ENCODE measurements at regions not wholly inside any gene's neighbourhood (a gene's known extent, or its start where the extent isn't known, plus 50 kb on each side); places are given as distances from the start of the nearest gene placed in this dataset.

- H3K4me2 ChIP-seq (ENCODE audit: low read depth, low read length, poor library complexity, severe bottlenecking) = no peak overlapping the region
- no peaks in the 10 kb centered on the region for H3K9me2 ChIP-seq (replicated peaks; ENCODE audit: insufficient read depth, low read length)
- TF ChIP-seq CTCF (IDR thresholded peaks at IDR 0.05; ENCODE audit: insufficient read depth, low read length, poor library complexity, severe bottlenecking) (no peak), EZH2phosphoT487 (conservative IDR thresholded peaks at IDR 0.05; ENCODE audit: low read length) (no peak)
Observed at GRCh38 chr5:152487130-152487529, 82.1 kb upstream of the NMUR2 start.

GRCh38 chr5:152488869-152489268 is 83.8 kb upstream of the NMUR2 start:
- TF ChIP-seq CTCF (IDR thresholded peaks at IDR 0.05; ENCODE audit: insufficient read depth, low read length, poor library complexity, severe bottlenecking) (no peak), EZH2phosphoT487 (conservative IDR thresholded peaks at IDR 0.05; ENCODE audit: low read length) (no peak)
- no peaks in the 10 kb centered on the region for H3K9me3 ChIP-seq (ENCODE audit: insufficient read depth, low read length)
- H3K27ac ChIP-seq (ENCODE audit: low read depth, low read length) = no peak overlapping the region
- H3K27me3 ChIP-seq (ENCODE audit: low read length) = no peaks in the 10 kb centered on the region
- no peak overlapping the region for H3K9ac ChIP-seq (ENCODE audit: low read length)
- no peaks in the 10 kb centered on the region for H4K20me1 ChIP-seq (ENCODE audit: low read depth, low read length)
- H3K4me3 ChIP-seq (ENCODE audit: insufficient read depth, low read length, poor library complexity, severe bottlenecking) = no peak overlapping the region
- H3K36me3 ChIP-seq (ENCODE audit: low read length) = no peaks in the 10 kb centered on the region
- H3K79me2 ChIP-seq (ENCODE audit: insufficient read depth, low read length) = no peaks in the 10 kb centered on the region
- no peaks in the 10 kb centered on the region for H3F3A ChIP-seq (ENCODE audit: insufficient read depth)
- no peak overlapping the region for H3K4me2 ChIP-seq (ENCODE audit: low read depth, low read length, poor library complexity, severe bottlenecking)
- H2AFZ ChIP-seq (ENCODE audit: low read depth, low read length, severe bottlenecking) = no peak overlapping the region
- no peaks in the 10 kb centered on the region for H3K9me2 ChIP-seq (replicated peaks; ENCODE audit: insufficient read depth, low read length)

More at GRCh38 chr5:152487130-152487529, 82.1 kb upstream of the NMUR2 start:
- Histone ChIP-seq H3K27ac (ENCODE audit: low read depth, low read length) (no peak overlapping the region), H3K9me3 (ENCODE audit: insufficient read depth, low read length) (no peaks in the 10 kb centered on the region), H3K79me2 (ENCODE audit: insufficient read depth, low read length) (no peaks in the 10 kb centered on the region), H3F3A (ENCODE audit: insufficient read depth) (no peaks in the 10 kb centered on the region), H3K27me3 (ENCODE audit: low read length) (no peaks in the 10 kb centered on the region), H3K4me3 (ENCODE audit: insufficient read depth, low read length, poor library complexity, severe bottlenecking) (no peak overlapping the region), H3K9ac (ENCODE audit: low read length) (no peak overlapping the region), H3K36me3 (ENCODE audit: low read length) (no peaks in the 10 kb centered on the region), H2AFZ (ENCODE audit: low read depth, low read length, severe bottlenecking) (no peak overlapping the region), H4K20me1 (ENCODE audit: low read depth, low read length) (no peaks in the 10 kb centered on the region)

GRCh38 chr5:152499814-152500535 is 94.9 kb upstream of the NMUR2 start:
- TF ChIP-seq EZH2phosphoT487 (conservative IDR thresholded peaks at IDR 0.05; ENCODE audit: low read length) (no peak), CTCF (IDR thresholded peaks at IDR 0.05; ENCODE audit: insufficient read depth, low read length, poor library complexity, severe bottlenecking) (no peak)
- Histone ChIP-seq H3K36me3 (ENCODE audit: low read length) (no peaks in the 10 kb centered on the region), H3K27ac (ENCODE audit: low read depth, low read length) (no peak overlapping the region), H4K20me1 (ENCODE audit: low read depth, low read length) (no peaks in the 10 kb centered on the region), H3K4me2 (ENCODE audit: low read depth, low read length, poor library complexity, severe bottlenecking) (no peak overlapping the region), H3K9ac (ENCODE audit: low read length) (no peak overlapping the region), H3K9me2 (replicated peaks; ENCODE audit: insufficient read depth, low read length) (no peaks in the 10 kb centered on the region), H3K79me2 (ENCODE audit: insufficient read depth, low read length) (no peaks in the 10 kb centered on the region), H3F3A (ENCODE audit: insufficient read depth) (no peaks in the 10 kb centered on the region), H3K4me3 (ENCODE audit: insufficient read depth, low read length, poor library complexity, severe bottlenecking) (no peak overlapping the region), H3K27me3 (ENCODE audit: low read length) (no peaks in the 10 kb centered on the region), H3K9me3 (ENCODE audit: insufficient read depth, low read length) (no peaks in the 10 kb centered on the region), H2AFZ (ENCODE audit: low read depth, low read length, severe bottlenecking) (no peak overlapping the region)

Measured in SU-DHL-6 (cell line).